GM10266 (cell line): ENCODE measurements at regions not wholly inside any gene's neighbourhood (a gene's known extent, or its start where the extent isn't known, plus 50 kb on each side); places are given as distances from the start of the nearest gene placed in this dataset.

Source experiments
- DNase-seq: peaks from one replicate; pipeline ENCODE4 v3.0.0; 2012; ENCODE audit errors: extremely low spot score
- TF ChIP-seq, protein P1 (sequence below): IDR thresholded peaks from 2 replicates; pipeline ENCODE4 v1.5.1; 2012; ENCODE audit warnings: mild to moderate bottlenecking, low read depth; ENCODE audit not compliant: control insufficient read depth, insufficient read depth; ENCODE audit errors: missing control alignments

GRCh38 chr6:170030821-170031471 lies 259.9 kb downstream of the DLL1 start:
- DNase-seq: no peak

DNA sequence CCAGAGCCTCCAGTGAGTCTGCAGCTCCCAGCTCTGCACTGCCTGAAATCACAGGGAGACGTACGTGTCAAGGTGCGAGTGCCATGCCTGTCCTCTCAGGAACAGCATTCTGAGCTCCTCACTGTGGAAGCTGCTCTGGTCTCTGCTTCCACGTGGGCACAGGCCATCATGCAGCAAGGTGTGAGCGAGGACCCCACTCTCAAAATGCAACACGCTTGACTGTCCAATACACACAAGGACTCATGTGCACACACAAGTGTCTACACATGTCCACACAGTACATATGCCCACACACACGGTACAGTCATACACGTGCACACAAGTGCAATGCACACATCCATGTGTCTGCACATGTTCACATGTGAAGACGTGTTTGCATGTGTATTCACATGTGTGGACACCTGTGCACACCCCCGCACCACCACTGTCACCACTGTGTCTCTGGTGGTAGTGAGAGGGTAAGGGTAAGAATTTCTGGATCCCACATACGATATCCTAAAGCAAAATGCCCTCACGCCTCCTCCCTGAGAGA lies 260.5 kb downstream of the DLL1 start:
- TF ChIP-seq, protein P1, sequence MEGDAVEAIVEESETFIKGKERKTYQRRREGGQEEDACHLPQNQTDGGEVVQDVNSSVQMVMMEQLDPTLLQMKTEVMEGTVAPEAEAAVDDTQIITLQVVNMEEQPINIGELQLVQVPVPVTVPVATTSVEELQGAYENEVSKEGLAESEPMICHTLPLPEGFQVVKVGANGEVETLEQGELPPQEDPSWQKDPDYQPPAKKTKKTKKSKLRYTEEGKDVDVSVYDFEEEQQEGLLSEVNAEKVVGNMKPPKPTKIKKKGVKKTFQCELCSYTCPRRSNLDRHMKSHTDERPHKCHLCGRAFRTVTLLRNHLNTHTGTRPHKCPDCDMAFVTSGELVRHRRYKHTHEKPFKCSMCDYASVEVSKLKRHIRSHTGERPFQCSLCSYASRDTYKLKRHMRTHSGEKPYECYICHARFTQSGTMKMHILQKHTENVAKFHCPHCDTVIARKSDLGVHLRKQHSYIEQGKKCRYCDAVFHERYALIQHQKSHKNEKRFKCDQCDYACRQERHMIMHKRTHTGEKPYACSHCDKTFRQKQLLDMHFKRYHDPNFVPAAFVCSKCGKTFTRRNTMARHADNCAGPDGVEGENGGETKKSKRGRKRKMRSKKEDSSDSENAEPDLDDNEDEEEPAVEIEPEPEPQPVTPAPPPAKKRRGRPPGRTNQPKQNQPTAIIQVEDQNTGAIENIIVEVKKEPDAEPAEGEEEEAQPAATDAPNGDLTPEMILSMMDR: no peak
- no peak for DNase-seq

More at GRCh38 chr6:170030821-170031471, 259.9 kb downstream of the DLL1 start:
- TF ChIP-seq, protein P1: no peak

- TF ChIP-seq, protein P1: no peak
- DNase-seq: no peak
Measured at GRCh38 chr6:170029416-170030283, 261.2 kb downstream of the DLL1 start.

DNA sequence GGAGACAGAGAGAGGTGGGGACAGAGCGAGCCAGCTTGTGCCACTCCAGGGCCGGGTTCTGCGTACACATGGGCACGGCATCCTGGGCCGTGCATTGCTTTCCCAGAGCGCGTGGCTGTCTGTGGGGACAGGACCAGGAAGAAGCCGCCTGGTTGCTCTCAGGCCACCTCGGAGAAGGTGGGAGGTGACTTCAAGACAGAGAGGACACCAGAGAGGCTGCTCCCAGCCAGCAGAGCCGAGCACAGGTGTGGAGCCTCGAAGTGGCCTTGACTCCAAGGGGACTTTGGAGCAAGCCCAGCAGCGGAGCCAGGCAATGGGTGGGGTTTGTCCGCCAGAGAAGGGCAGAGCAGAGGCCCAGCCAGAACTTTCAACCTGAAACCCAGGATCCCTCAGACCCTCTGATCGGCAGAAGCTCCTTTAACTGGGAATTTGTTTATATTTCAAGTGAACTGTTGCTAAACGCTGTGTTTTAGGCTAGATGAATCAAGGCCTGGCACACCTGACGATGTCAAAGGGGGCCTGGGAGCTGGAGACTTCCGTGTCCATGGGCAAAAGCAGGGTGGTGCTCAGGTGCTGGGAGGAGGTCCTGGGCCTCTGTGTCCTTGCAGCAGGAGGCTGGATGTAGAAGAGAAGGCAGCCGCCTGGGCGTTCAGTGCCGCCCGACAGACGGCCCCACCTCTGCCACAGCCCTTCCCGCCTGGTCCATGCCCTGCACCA lies 262.1 kb downstream of the DLL1 start:
- DNase-seq: no peak

GRCh38 chr6:170027647-170028043 lies 263.2 kb downstream of the DLL1 start:
- DNase-seq: no peak
- TF ChIP-seq, protein P1: no peak

More for the DNA sequence above, 262.1 kb downstream of the DLL1 start:
- TF ChIP-seq, protein P1: no peak

GRCh38 chr6:170026751-170027646 lies 263.9 kb downstream of the DLL1 start:
- TF ChIP-seq, protein P1: no peak
- no peak for DNase-seq
